PFSK-1 (cell line): ENCODE measurements at regions not wholly inside any gene's neighbourhood (a gene's known extent, or its start where the extent isn't known, plus 50 kb on each side); places are given as distances from the start of the nearest gene placed in this dataset.

Experiments
- FOXP2 ChIP-seq: optimal IDR thresholded peaks from 2 replicates; pipeline ENCODE3; 2011; ENCODE audit warnings: borderline replicate concordance, control low read depth, inconsistent platforms; ENCODE audit not compliant: insufficient read depth; ENCODE audit errors: extremely low read length, extremely low read depth
- POLR2AphosphoS5 ChIP-seq: IDR thresholded peaks from 2 replicates; pipeline ENCODE4 v1.6.1; 2012; ENCODE audit warnings: low read depth, mild to moderate bottlenecking, control low read depth, low read length, moderate library complexity
- REST ChIP-seq, 2 experiments: IDR thresholded peaks; 2 replicates each; pipeline versions ENCODE4 v1.6.1 to v1.8.0; 2011 to 2012; ENCODE audit warnings: low read depth in 2 of 2, low read length in 2 of 2, control low read depth in 1 of 2, inconsistent platforms in 1 of 2, mild to moderate bottlenecking in 1 of 2, moderate library complexity in 1 of 2; ENCODE audit not compliant: insufficient read depth in 1 of 2
- SIN3A ChIP-seq: IDR thresholded peaks from 2 replicates; pipeline ENCODE4 v1.6.1; 2012; ENCODE audit warnings: mild to moderate bottlenecking, low read length, moderate library complexity, borderline replicate concordance; ENCODE audit not compliant: insufficient read depth
- TAF1 ChIP-seq: IDR thresholded peaks from 2 replicates; pipeline ENCODE4 v1.6.1; 2012; ENCODE audit warnings: low read length, control low read depth, borderline replicate concordance; ENCODE audit not compliant: insufficient read depth

DNA sequence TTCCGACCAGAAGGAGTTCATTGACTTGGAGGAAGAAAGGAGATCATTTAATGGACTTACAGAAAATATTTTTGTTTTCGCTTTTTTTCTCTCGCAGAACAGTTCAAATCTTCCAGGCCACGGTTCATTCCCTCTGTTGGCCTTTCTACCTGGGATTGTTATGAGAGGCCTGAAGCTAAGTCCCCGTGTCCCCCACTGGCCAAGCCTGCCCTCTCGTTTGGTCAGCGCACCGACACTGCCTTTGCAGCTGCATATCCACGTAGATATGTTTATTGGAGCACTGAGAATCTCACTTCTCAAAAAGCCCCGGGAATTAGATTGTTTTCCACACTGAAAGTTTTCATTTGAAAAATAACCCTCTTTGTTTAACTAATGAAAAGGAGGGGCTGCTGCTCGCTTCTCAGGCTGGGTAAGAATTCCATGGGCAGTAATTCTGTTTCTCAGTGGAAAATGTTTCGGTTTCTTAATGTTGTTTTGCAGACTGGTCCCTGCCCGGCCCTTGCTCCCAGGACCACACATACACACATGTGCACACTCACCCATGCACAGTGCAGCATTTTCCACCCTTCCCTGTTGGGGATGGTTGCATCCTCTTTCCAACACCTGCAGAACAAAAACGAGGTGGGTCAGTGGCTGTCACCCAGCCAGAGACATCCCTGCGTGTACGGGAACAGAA is 655.7 kb downstream of the BNC2 start:
- no peak for TF ChIP-seq REST (IDR thresholded peaks at IDR 0.05; ENCODE audit: insufficient read depth in 1 of 2, low read depth in 2 of 2, low read length in 2 of 2)
- no peak for TF ChIP-seq POLR2AphosphoS5
- TF ChIP-seq SIN3A: no peak
- TF ChIP-seq TAF1: no peak
- no peak for TF ChIP-seq FOXP2
